OCI-LY7 (cell line): ENCODE measurements at regions not wholly inside any gene's neighbourhood (a gene's known extent, or its start where the extent isn't known, plus 50 kb on each side); places are given as distances from the start of the nearest gene placed in this dataset.

ENCODE experiments used
- BruUV-seq: library from RNA; stranded (reverse); fragments of 400-500 nt; replicated peaks from 2 replicates; lab custom pipeline; 2021; lab: Mats Ljungman, UMichigan
- CTCF ChIA-PET: fragments of 300-600 bp; sonication (Branson Sonifier 250); formaldehyde crosslinking; loops from one replicate; lab custom pipeline; 2022; ENCODE audit warnings: antibody characterized with exemption; ENCODE audit not compliant: unreplicated experiment; lab: Charles Lee
- POLR2A ChIA-PET: fragments of 300-600 bp; sonication (Branson Sonifier 250); formaldehyde crosslinking; loops from one replicate; lab custom pipeline; 2022; ENCODE audit warnings: antibody characterized with exemption; lab: Charles Lee
- DNase-seq: peaks from one replicate; pipeline ENCODE4 v3.0.0-alpha.2; 2015; ENCODE audit warnings: low spot score
- H2AFZ ChIP-seq: fragments of 200-600 bp; sonication (generic), shearing (Covaris generic); 2 replicates; pipeline ENCODE4 v1.6.1; 2014; ENCODE audit warnings: mild to moderate bottlenecking, antibody characterized with exemption, low read length, moderate library complexity
- H3K27ac ChIP-seq: fragments of 200-600 bp; sonication (generic); 2 replicates; pipeline ENCODE4 v1.5.1; 2014; ENCODE audit warnings: mixed run types, low read depth, mild to moderate bottlenecking, moderate library complexity, low read length, inconsistent platforms; ENCODE audit not compliant: poor library complexity, severe bottlenecking
- H3K36me3 ChIP-seq: fragments of 200-600 bp; sonication (generic); 2 replicates; pipeline ENCODE4 v1.6.1; 2014; ENCODE audit warnings: mild to moderate bottlenecking, antibody characterized with exemption, low read length, moderate library complexity, mixed read lengths; ENCODE audit not compliant: insufficient read depth
- H3K4me1 ChIP-seq: fragments of 200-600 bp; sonication (generic); 2 replicates; pipeline ENCODE4 v1.5.1; 2014; ENCODE audit warnings: mild to moderate bottlenecking, low read length; ENCODE audit not compliant: insufficient read depth, poor library complexity, severe bottlenecking
- H3K4me2 ChIP-seq: fragments of 200-600 bp; sonication (generic); 2 replicates; pipeline ENCODE4 v1.6.1; 2014; ENCODE audit warnings: mild to moderate bottlenecking, low read length
- H3K4me3 ChIP-seq: fragments of 200-600 bp; sonication (generic); 2 replicates; pipeline ENCODE4 v1.5.1; 2014; ENCODE audit warnings: mild to moderate bottlenecking, low read depth, low read length; ENCODE audit not compliant: poor library complexity, severe bottlenecking
- H3K79me2 ChIP-seq: fragments of 200-600 bp; sonication (generic); 2 replicates; pipeline ENCODE4 v1.6.1; 2016; ENCODE audit warnings: low read depth, mild to moderate bottlenecking, low read length, moderate library complexity, mixed read lengths; ENCODE audit not compliant: insufficient read depth
- H3K9me2 ChIP-seq: fragments of 200-600 bp; sonication (generic); 2 replicates; pipeline ENCODE4 v1.6.1; 2016; ENCODE audit warnings: mild to moderate bottlenecking, low read length, mixed read lengths; ENCODE audit not compliant: insufficient read depth
- H3K9me3 ChIP-seq: fragments of 200-600 bp; sonication (generic); 2 replicates; pipeline ENCODE4 v1.6.1; 2014; ENCODE audit warnings: mild to moderate bottlenecking, mixed run types, low read length, mixed read lengths
- H4K20me1 ChIP-seq: fragments of 200-600 bp; sonication (generic); 2 replicates; pipeline ENCODE4 v1.6.1; 2014; ENCODE audit warnings: mild to moderate bottlenecking, antibody characterized with exemption, low read length, moderate library complexity, mixed read lengths; ENCODE audit not compliant: insufficient read depth
- CTCF ChIP-seq: fragments of 200-600 bp; sonication (generic); conservative IDR thresholded peaks from 2 replicates; pipeline ENCODE4 v1.5.1; 2014; ENCODE audit warnings: mild to moderate bottlenecking, antibody characterized with exemption, low read length, moderate library complexity, mixed read lengths
- EZH2phosphoT487 ChIP-seq: fragments of 200-600 bp; sonication (generic); IDR thresholded peaks from 2 replicates; pipeline ENCODE4 v1.6.1; 2018; ENCODE audit warnings: low read depth, borderline replicate concordance, mild to moderate bottlenecking, mixed run types, antibody characterized with exemption, low read length, moderate library complexity, mixed read lengths
- intact Hi-C: fragments of 100-400 bp; cut with micrococcal nuclease; formaldehyde crosslinking; loops from one replicate; pipeline ENCODE4 v1.10.0; 2022; ENCODE audit not compliant: unreplicated experiment

- Histone ChIP-seq H3K27ac (no peak overlapping the region), H3K4me3 (no peak overlapping the region), H2AFZ (no peak overlapping the region), H3K79me2 (no peaks in the 10 kb centered on the region), H3K9me3 (no peaks in the 10 kb centered on the region), H3K36me3 (no peaks in the 10 kb centered on the region), H4K20me1 (no peaks in the 10 kb centered on the region), H3K9me2 (no peaks in the 10 kb centered on the region), H3K4me1 (no peaks in the 10 kb centered on the region), H3K4me2 (no peak overlapping the region)
- no peak for TF ChIP-seq CTCF
- TF ChIP-seq EZH2phosphoT487: no peak
- intact Hi-C loops: no loop called here
- ChIA-PET CTCF (no interaction called here), POLR2A (no interaction called here)
- BruUV-seq: no TSS peak
- no peak for DNase-seq
These were observed 618.8 kb downstream of the HINT1 start for GRCh38 chr5:130546211-130546610.

- Histone ChIP-seq H3K79me2 (no peaks in the 10 kb centered on the region), H3K4me3 (no peak overlapping the region), H3K27ac (no peak overlapping the region), H3K36me3 (no peaks in the 10 kb centered on the region), H4K20me1 (no peaks in the 10 kb centered on the region), H2AFZ (no peak overlapping the region), H3K9me3 (no peaks in the 10 kb centered on the region), H3K9me2 (no peaks in the 10 kb centered on the region), H3K4me1 (no peaks in the 10 kb centered on the region), H3K4me2 (no peak overlapping the region)
- BruUV-seq: no TSS peak
- no peak for TF ChIP-seq EZH2phosphoT487
- TF ChIP-seq CTCF: no peak
- intact Hi-C loops: no loop called here
- ChIA-PET POLR2A (no interaction called here), CTCF (no interaction called here)
- DNase-seq: no peak
These were observed 619.8 kb downstream of the HINT1 start for GRCh38 chr5:130545291-130545690.

- H4K20me1 ChIP-seq: no peaks in the 10 kb centered on the region
- TF ChIP-seq EZH2phosphoT487 (no peak), CTCF (no peak)
- H3K4me2 ChIP-seq: no peak overlapping the region
- H2AFZ ChIP-seq: no peak overlapping the region
- no peaks in the 10 kb centered on the region for H3K9me3 ChIP-seq
- BruUV-seq: no TSS peak
- DNase-seq: no peak
- POLR2A ChIA-PET: no interaction called here
- CTCF ChIA-PET: no interaction called here
- no peaks in the 10 kb centered on the region for H3K79me2 ChIP-seq
- intact Hi-C loops: no loop called here
- H3K4me1 ChIP-seq: no peaks in the 10 kb centered on the region
- H3K9me2 ChIP-seq: no peaks in the 10 kb centered on the region
- no peak overlapping the region for H3K4me3 ChIP-seq
- H3K27ac ChIP-seq: no peak overlapping the region
- H3K36me3 ChIP-seq: no peaks in the 10 kb centered on the region
These were observed 623.3 kb downstream of the HINT1 start for GRCh38 chr5:130541617-130542221.
